Activated CD4-positive, alpha-beta T cell treated with anti-CD3 and anti-CD28 coated beads, Interleukin-2, amount 50 U/mL, for 16 hours (primary cell): ENCODE measurements at regions not wholly inside any gene's neighbourhood (a gene's known extent, or its start where the extent isn't known, plus 50 kb on each side); places are given as distances from the start of the nearest gene placed in this dataset.

Experiments used
- DNase-seq: peaks from one replicate; pipeline ENCODE4 v3.0.0-alpha.2; 2020

GRCh38 chr1:117809764-117810163 is 119.7 kb downstream of the GDAP2 start:
- DNase-seq, result no peak

DNA sequence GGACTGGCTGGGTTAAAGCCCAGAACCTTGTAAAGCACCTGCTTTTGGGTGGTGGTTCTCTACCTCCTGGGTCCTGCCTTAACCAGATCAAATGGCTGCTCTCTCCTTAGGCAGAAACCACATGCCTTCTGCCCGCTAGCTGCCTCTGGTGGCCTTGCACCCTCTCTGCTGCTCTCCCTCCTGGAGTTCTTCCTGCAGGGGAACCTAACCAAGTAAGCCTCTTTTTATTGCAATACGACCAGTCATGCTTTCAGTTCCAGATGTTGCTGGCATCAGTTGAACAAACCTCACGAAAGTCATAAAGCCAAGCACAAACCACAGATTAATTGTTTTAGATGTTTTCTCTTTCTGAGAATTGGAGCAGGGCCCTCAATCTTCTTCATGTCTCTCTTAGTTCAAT is 118.9 kb downstream of the GDAP2 start:
- DNase-seq, result peak; percentile 14

DNA sequence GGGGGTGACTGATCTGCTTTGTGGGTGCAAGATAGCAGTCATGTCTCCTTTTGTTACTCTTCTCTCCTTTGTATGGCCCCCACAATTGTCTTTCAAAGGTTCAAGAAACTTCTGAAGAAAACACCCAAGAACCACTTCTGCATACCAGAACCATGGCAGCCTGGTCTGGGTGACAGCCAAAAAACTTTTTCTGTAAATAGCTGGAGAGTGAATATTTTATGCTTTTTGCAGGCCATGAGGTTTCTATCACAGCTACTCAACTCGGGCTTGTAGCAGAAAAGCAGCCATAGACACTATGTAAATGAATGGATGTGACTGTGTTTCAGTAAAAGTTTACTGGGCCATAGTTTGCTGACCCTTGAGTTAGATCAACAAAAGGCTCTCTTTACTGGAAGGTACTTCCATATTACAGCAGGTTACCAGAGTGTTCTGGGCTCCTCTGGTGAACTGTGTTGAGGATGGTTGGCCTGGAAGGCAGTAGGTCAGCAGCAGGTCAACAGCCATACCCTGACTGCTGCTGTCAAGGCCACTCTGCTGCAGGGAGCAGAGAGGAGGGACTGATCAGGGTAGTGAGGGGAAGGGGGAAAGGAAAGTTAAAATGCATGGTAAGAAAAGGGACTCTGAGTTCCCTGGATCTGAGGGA is 116.4 kb downstream of the GDAP2 start:
- no peak for DNase-seq
